ENCODE measurements at regions not wholly inside any gene's neighbourhood (a gene's known extent, or its start where the extent isn't known, plus 50 kb on each side); places are given as distances from the start of the nearest gene placed in this dataset.

DNA sequence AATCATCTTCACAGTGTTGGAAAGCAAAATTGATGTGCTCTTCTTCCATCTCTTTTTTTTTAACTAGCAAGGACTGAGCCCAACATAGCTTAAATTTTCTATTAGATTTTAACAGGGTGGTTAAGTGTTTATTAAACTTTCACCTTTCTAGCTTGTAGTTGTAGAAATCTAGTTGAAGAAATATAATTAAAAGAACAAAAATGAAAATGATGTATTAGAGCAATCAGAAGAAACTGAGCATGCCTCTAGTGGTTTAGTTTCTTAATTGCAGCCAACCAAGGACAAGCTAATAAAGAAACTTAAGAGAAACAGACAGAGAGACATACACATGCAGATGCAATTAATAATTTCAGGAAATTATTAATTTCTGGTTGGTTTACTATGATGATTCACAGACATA is 673.0 kb upstream of the LMO3 start:
- H3K4me3 ChIP-seq (ENCODE audit: low read depth, low read length): no peak overlapping the region
- no peak for DNase-seq
- no peaks in the 10 kb centered on the region for H3K27me3 ChIP-seq (ENCODE audit: insufficient read depth, low read depth, severe bottlenecking)
- H3K9me3 ChIP-seq (ENCODE audit: severe bottlenecking): no peaks in the 10 kb centered on the region
- H3K27ac ChIP-seq: no peak overlapping the region
- H3K36me3 ChIP-seq: no peaks in the 10 kb centered on the region
- TF ChIP-seq, protein P1, sequence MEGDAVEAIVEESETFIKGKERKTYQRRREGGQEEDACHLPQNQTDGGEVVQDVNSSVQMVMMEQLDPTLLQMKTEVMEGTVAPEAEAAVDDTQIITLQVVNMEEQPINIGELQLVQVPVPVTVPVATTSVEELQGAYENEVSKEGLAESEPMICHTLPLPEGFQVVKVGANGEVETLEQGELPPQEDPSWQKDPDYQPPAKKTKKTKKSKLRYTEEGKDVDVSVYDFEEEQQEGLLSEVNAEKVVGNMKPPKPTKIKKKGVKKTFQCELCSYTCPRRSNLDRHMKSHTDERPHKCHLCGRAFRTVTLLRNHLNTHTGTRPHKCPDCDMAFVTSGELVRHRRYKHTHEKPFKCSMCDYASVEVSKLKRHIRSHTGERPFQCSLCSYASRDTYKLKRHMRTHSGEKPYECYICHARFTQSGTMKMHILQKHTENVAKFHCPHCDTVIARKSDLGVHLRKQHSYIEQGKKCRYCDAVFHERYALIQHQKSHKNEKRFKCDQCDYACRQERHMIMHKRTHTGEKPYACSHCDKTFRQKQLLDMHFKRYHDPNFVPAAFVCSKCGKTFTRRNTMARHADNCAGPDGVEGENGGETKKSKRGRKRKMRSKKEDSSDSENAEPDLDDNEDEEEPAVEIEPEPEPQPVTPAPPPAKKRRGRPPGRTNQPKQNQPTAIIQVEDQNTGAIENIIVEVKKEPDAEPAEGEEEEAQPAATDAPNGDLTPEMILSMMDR (IDR thresholded peaks at IDR 0.05; ENCODE audit: low read depth, low read length): peak; percentile 42

- H3K27ac ChIP-seq: no peak overlapping the region
- TF ChIP-seq, protein P1 (IDR thresholded peaks at IDR 0.05; ENCODE audit: low read depth, low read length): no peak
- H3K36me3 ChIP-seq: no peaks in the 10 kb centered on the region
- H3K9me3 ChIP-seq (ENCODE audit: severe bottlenecking): no peaks in the 10 kb centered on the region
- H3K27me3 ChIP-seq (ENCODE audit: insufficient read depth, low read depth, severe bottlenecking): no peaks in the 10 kb centered on the region
- DNase-seq: no peak
- no peak overlapping the region for H3K4me3 ChIP-seq (ENCODE audit: low read depth, low read length)
Observed at GRCh38 chr12:17276196-17276595, 670.2 kb upstream of the LMO3 start.

DNA sequence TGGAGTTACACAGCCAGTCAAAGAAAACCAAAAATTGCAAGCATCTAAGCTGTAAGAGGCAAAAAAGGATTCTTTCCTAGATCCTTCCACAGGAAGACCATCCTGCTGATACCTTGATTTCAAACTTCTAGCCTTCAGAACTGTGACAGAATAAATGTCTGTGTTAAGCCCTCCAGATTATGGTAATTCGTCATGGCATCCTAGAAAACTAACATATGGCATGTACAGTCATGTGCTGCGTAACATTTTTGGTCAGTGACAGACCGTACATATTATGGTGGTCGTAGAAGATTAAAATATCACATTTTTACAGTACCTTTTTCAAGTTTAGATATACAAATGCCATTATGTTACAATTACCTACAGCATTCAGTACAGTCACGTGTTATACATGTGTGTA is 660.9 kb upstream of the LMO3 start:
- TF ChIP-seq, protein P1 (IDR thresholded peaks at IDR 0.05; ENCODE audit: low read depth, low read length): no peak
- Histone ChIP-seq H3K36me3 (no peaks in the 10 kb centered on the region), H3K27ac (no peak overlapping the region), H3K9me3 (ENCODE audit: severe bottlenecking) (no peaks in the 10 kb centered on the region), H3K27me3 (ENCODE audit: insufficient read depth, low read depth, severe bottlenecking) (no peaks in the 10 kb centered on the region), H3K4me3 (ENCODE audit: low read depth, low read length) (no peak overlapping the region)
- DNase-seq: no peak

GRCh38 chr12:17264603-17265002 is 658.6 kb upstream of the LMO3 start:
- Histone ChIP-seq H3K27me3 (ENCODE audit: insufficient read depth, low read depth, severe bottlenecking) (no peaks in the 10 kb centered on the region), H3K4me3 (ENCODE audit: low read depth, low read length) (no peak overlapping the region), H3K9me3 (ENCODE audit: severe bottlenecking) (no peaks in the 10 kb centered on the region), H3K27ac (no peak overlapping the region), H3K36me3 (no peaks in the 10 kb centered on the region)
- DNase-seq: no peak
- TF ChIP-seq, protein P1 (IDR thresholded peaks at IDR 0.05; ENCODE audit: low read depth, low read length): no peak

DNA sequence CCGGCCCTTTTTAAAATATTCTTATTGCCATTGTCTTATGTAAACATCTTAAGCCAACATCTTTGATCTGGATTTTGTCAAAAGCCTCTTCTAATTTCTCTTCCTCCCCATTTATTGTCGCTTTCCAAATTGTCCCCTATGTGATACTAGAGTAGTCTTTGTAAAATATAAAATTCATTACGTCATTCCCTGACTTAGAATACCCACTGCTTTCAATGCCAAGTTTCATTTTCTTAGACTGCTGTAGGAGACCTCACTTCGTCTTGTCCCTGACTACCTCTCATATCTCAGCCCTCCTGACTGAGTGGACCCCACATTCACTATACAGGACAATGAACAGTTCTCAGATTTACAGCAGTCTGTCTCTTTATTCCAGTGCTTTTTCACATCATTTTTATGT is 633.9 kb upstream of the LMO3 start:
- DNase-seq: no peak
- H3K27me3 ChIP-seq (ENCODE audit: insufficient read depth, low read depth, severe bottlenecking): no peaks in the 10 kb centered on the region
- H3K36me3 ChIP-seq: no peaks in the 10 kb centered on the region
- H3K27ac ChIP-seq: no peak overlapping the region
- H3K9me3 ChIP-seq (ENCODE audit: severe bottlenecking): no peaks in the 10 kb centered on the region
- H3K4me3 ChIP-seq (ENCODE audit: low read depth, low read length): no peak overlapping the region
- TF ChIP-seq, protein P1 (IDR thresholded peaks at IDR 0.05; ENCODE audit: low read depth, low read length): no peak

- Histone ChIP-seq H3K27me3 (ENCODE audit: insufficient read depth, low read depth, severe bottlenecking) (no peaks in the 10 kb centered on the region), H3K9me3 (ENCODE audit: severe bottlenecking) (no peaks in the 10 kb centered on the region), H3K4me3 (ENCODE audit: low read depth, low read length) (no peak overlapping the region), H3K36me3 (no peaks in the 10 kb centered on the region), H3K27ac (no peak overlapping the region)
- DNase-seq: no peak
- TF ChIP-seq, protein P1 (IDR thresholded peaks at IDR 0.05; ENCODE audit: low read depth, low read length): no peak
Observed at GRCh38 chr12:17235996-17236395, 630.0 kb upstream of the LMO3 start.
